K562 (cell line): ENCODE measurements at regions not wholly inside any gene's neighbourhood (a gene's known extent, or its start where the extent isn't known, plus 50 kb on each side); places are given as distances from the start of the nearest gene placed in this dataset.

Experiments
- ATAC-seq: fragments of 200-7000 bp; cut with Tn5 transposase; 3 replicates; pipeline ENCODE4 v1.9.1; 2020; ENCODE audit warnings: moderate library complexity
- BruUV-seq: library from RNA; stranded (reverse); fragments of 400-500 nt; replicated peaks from 2 replicates; lab custom pipeline; 2021; lab: Mats Ljungman, UMichigan
- CTCF ChIA-PET: fragments of 300-600 bp; formaldehyde crosslinking; extraction: SDS; loops from one replicate; lab custom pipeline; 2021; ENCODE audit warnings: low intra/inter-chr PET ratio; lab: Yijun Ruan, JAX
- POLR2A ChIA-PET: fragments of 300-600, 350-650 bp; sonication (Branson Sonifier 250); formaldehyde crosslinking; extraction: SDS; loops from one replicate; lab custom pipeline; 2021; ENCODE audit warnings: antibody characterized with exemption, inconsistent platforms; lab: Yijun Ruan, JAX
- DNase-seq, 4 experiments: peaks; one replicate each; pipeline versions ENCODE4 v3.0.0 to v3.0.0-alpha.2; 2011 to 2018; ENCODE audit warnings: low spot score in 3 of 4, mixed read lengths in 3 of 4; ENCODE audit errors: extremely low read depth in 1 of 4
- FAIRE-seq: peaks from 2 replicates; lab custom pipeline; 2011; peaks lifted over from hg19 to GRCh38; lab: Jason Lieb, UNC
- H2AFZ ChIP-seq: 2 replicates; pipeline ENCODE4 v1.6.0; 2011; ENCODE audit warnings: low read depth, low read length, control low read depth, inconsistent platforms
- H3K27ac ChIP-seq: fragments of 200-600 bp; 3 replicates; pipeline ENCODE4 v1.8.0; 2011; ENCODE audit warnings: low read depth, mild to moderate bottlenecking, control low read depth, inconsistent platforms, low read length, moderate library complexity, mixed read lengths; ENCODE audit errors: extremely low read depth
- H3K27me3 ChIP-seq, 2 experiments: fragments of 300-600 bp in 1 of 2; 2 replicates in 1 of 2; 3 replicates in 1 of 2; pipeline versions ENCODE4 v1.6.0 to v1.8.0; 2011; ENCODE audit warnings: inconsistent platforms in 2 of 2, low read length in 2 of 2, mild to moderate bottlenecking in 1 of 2, mixed read lengths in 1 of 2, moderate library complexity in 1 of 2; ENCODE audit not compliant: control insufficient read depth in 2 of 2, insufficient read depth in 2 of 2
- H3K36me3 ChIP-seq: fragments of 300-600 bp; 3 replicates; pipeline ENCODE4 v1.8.0; 2011; ENCODE audit warnings: mild to moderate bottlenecking, low read length, inconsistent platforms; ENCODE audit not compliant: control insufficient read depth, insufficient read depth
- H3K4me1 ChIP-seq, 2 experiments: fragments of 200-600 bp in 1 of 2; replicated peaks in 1 of 2; 2 replicates in 1 of 2; 3 replicates in 1 of 2; pipeline versions ENCODE4 v1.5.1 to v1.8.0; 2011; ENCODE audit warnings: inconsistent platforms in 2 of 2, low read length in 2 of 2, mild to moderate bottlenecking in 1 of 2, mixed read lengths in 1 of 2, moderate library complexity in 1 of 2; ENCODE audit not compliant: control insufficient read depth in 2 of 2, insufficient read depth in 2 of 2
- H3K4me2 ChIP-seq: 2 replicates; pipeline ENCODE4 v1.6.1; 2011; ENCODE audit warnings: low read length, control low read depth, inconsistent platforms, mixed read lengths; ENCODE audit not compliant: insufficient read depth
- H3K4me3 ChIP-seq: fragments of 200-600 bp; sonication (generic), shearing (Covaris generic); 2 replicates; pipeline ENCODE4 v1.5.1; 2016; ENCODE audit warnings: control low read depth, inconsistent platforms
- H3K79me2 ChIP-seq: fragments of 200-600 bp; 3 replicates; pipeline ENCODE4 v1.8.0; 2011; ENCODE audit warnings: low read length, inconsistent platforms; ENCODE audit not compliant: control insufficient read depth, insufficient read depth
- H3K9ac ChIP-seq, 2 experiments: 2 replicates each; pipeline versions ENCODE4 v1.6.0 to v1.6.1; 2011; ENCODE audit warnings: low read depth in 2 of 2, low read length in 2 of 2, control low read depth in 1 of 2, inconsistent platforms in 1 of 2, mild to moderate bottlenecking in 1 of 2, mixed read lengths in 1 of 2; ENCODE audit not compliant: insufficient read depth in 1 of 2
- H3K9me1 ChIP-seq: one replicate; pipeline ENCODE4 v1.6.0; 2011; ENCODE audit warnings: inconsistent platforms, mild to moderate bottlenecking, low read length, moderate library complexity; ENCODE audit not compliant: control insufficient read depth, insufficient read depth
- H3K9me3 ChIP-seq: replicated peaks from 2 replicates; pipeline ENCODE4 v1.5.1; 2011; ENCODE audit warnings: low read depth, low read length, inconsistent platforms; ENCODE audit not compliant: control insufficient read depth, insufficient read depth
- H4K20me1 ChIP-seq: replicated peaks from 2 replicates; pipeline ENCODE4 v1.6.1; 2011; ENCODE audit warnings: low read length, inconsistent platforms, mixed read lengths; ENCODE audit not compliant: control insufficient read depth, insufficient read depth
- ARNT ChIP-seq, 2 experiments: fragments of 450-650 bp; IDR thresholded peaks; 2 replicates each; pipeline ENCODE4 v1.6.1; 2016; ENCODE audit warnings: mild to moderate bottlenecking in 1 of 2
- BACH1 ChIP-seq: fragments of 200-800 bp; sonication (Bioruptor generic); IDR thresholded peaks from 2 replicates; pipeline ENCODE4 v1.6.1; 2016; ENCODE audit warnings: missing genetic modification characterization, missing compliant biosample characterization
- BHLHE40 ChIP-seq: IDR thresholded peaks from 2 replicates; pipeline ENCODE4 v1.6.1; 2011; ENCODE audit warnings: low read length, improper control_type of control experiment
- CREB1 ChIP-seq, 2 experiments: sonication (generic) in 1 of 2; formaldehyde crosslinking in 1 of 2; IDR thresholded peaks; 2 replicates each; pipeline versions ENCODE4 v1.6.1 to v1.8.0; 2012 to 2022; ENCODE audit warnings: inconsistent platforms in 1 of 2, mild to moderate bottlenecking in 1 of 2, missing genetic modification reagents in 1 of 2, moderate library complexity in 1 of 2
- NFATC3 ChIP-seq: fragments of 450-650 bp; IDR thresholded peaks from 2 replicates; pipeline ENCODE4 v1.6.1; 2017; ENCODE audit warnings: mild to moderate bottlenecking
- PHB ChIP-seq: fragments of 250-450 bp; sonication (Bioruptor Pico); IDR thresholded peaks from 2 replicates; pipeline ENCODE4 v1.5.0; 2021
- PPARD ChIP-seq: fragments of 250-450 bp; sonication (Bioruptor Pico); IDR thresholded peaks from 2 replicates; pipeline ENCODE4 v1.8.0; 2022; ENCODE audit warnings: inconsistent platforms, mild to moderate bottlenecking, moderate library complexity
- PYGO2 ChIP-seq: fragments of 450-650 bp; IDR thresholded peaks from 2 replicates; pipeline ENCODE4 v1.6.1; 2016; ENCODE audit warnings: mild to moderate bottlenecking, missing genetic modification characterization, moderate library complexity, missing compliant biosample characterization
- RBFOX2 ChIP-seq: fragments of 200-400 bp; formaldehyde crosslinking; IDR thresholded peaks from 2 replicates; pipeline ENCODE4 v1.6.1; 2017; ENCODE audit warnings: low read depth, mild to moderate bottlenecking, low read length, moderate library complexity
- TGIF2 ChIP-seq: sonication (generic); formaldehyde crosslinking; IDR thresholded peaks from 2 replicates; pipeline ENCODE4 v1.8.1; 2022; ENCODE audit warnings: mild to moderate bottlenecking, missing genetic modification reagents, moderate library complexity
- TSC22D4 ChIP-seq: fragments of 450-650 bp; IDR thresholded peaks from 2 replicates; pipeline ENCODE4 v1.6.1; 2016; ENCODE audit warnings: missing genetic modification characterization, missing biosample characterization, control low read depth
- ZBTB2 ChIP-seq: fragments of 450-650 bp; IDR thresholded peaks from 2 replicates; pipeline ENCODE4 v1.6.1; 2016; ENCODE audit warnings: antibody characterized with exemption
- ZFX ChIP-seq: sonication (generic); formaldehyde crosslinking; IDR thresholded peaks from 2 replicates; pipeline ENCODE4 v1.8.0; 2022; ENCODE audit warnings: mild to moderate bottlenecking, missing genetic modification reagents, moderate library complexity
- ZNF445 ChIP-seq: fragments of 250-450 bp; sonication (Bioruptor Pico); IDR thresholded peaks from 2 replicates; pipeline ENCODE4 v1.4.0; 2020; ENCODE audit warnings: low read depth, mild to moderate bottlenecking, moderate library complexity
- WGBS: fragments of 100-300 bp; shearing (Covaris generic); methylation state at CpG from one replicate; pipeline ENCODE4 v1.1.6; 2016; ENCODE audit warnings: low coverage, mixed read lengths; ENCODE audit not compliant: insufficient coverage; ENCODE audit errors: missing lambda C conversion rate; 5-methylcytosine and 5-hydroxymethylcytosine counted together
- in situ Hi-C: fragments of 300-500 bp; cut with MboI; formaldehyde crosslinking; loops from 4 replicates; pipeline ENCODE4 v1.15.0; 2018; ENCODE audit warnings: inconsistent platforms, mixed read lengths
- intact Hi-C: fragments of 100-400 bp; cut with micrococcal nuclease; formaldehyde crosslinking; loops from 2 replicates; pipeline ENCODE4 v1.14.2; 2022

GRCh38 chr9:87095951-87096350 is 148.6 kb upstream of the GAS1 start:
- intact Hi-C loops: no loop called here
- no peak for FAIRE-seq
- BruUV-seq: no TSS peak
- TF ChIP-seq TSC22D4 (tag) (no peak), RBFOX2 (no peak), BHLHE40 (no peak), PHB (CRISPR knock-in tag) (no peak), PPARD (CRISPR knock-in tag) (no peak), ZFX (no peak), TGIF2 (no peak), ZNF445 (no peak), ARNT (IDR thresholded peaks at IDR 0.05) (no peak)
- TF ChIP-seq, all 486 proteins: peak for 0
- no peak for DNase-seq
- H3K4me1 ChIP-seq: no peaks in the 10 kb centered on the region
- H3K27ac ChIP-seq: no peak overlapping the region
- ChIA-PET CTCF (no interaction called here), POLR2A (no interaction called here)
- H2AFZ ChIP-seq: no peak overlapping the region
- H3K9ac ChIP-seq: no peak overlapping the region
- H3K4me3 ChIP-seq: no peak overlapping the region
- in situ Hi-C loops: no loop called here
- H3K4me2 ChIP-seq: no peak overlapping the region
- 0% methylated on average over 5 of the region's 5 CpGs for WGBS
- no peaks in the 10 kb centered on the region for H3K9me1 ChIP-seq
- ATAC-seq: no peak
- H3K79me2 ChIP-seq: no peaks in the 10 kb centered on the region
- no peaks in the 10 kb centered on the region for H3K9me3 ChIP-seq
- no peaks in the 10 kb centered on the region for H3K36me3 ChIP-seq
- H4K20me1 ChIP-seq: no peaks in the 10 kb centered on the region
- 0 out of 5 replicates have a peak, but pooled peaks cover 0 to 5% of the 10 kb centered on the region in 2 experiments for H3K27me3 ChIP-seq

- in situ Hi-C loops (no loop called here), intact Hi-C loops (no loop called here)
- Histone ChIP-seq H3K4me3 (no peak overlapping the region), H3K79me2 (no peaks in the 10 kb centered on the region), H4K20me1 (no peaks in the 10 kb centered on the region), H3K9ac (no peak overlapping the region), H3K9me3 (no peaks in the 10 kb centered on the region), H3K27ac (no peak overlapping the region), H3K27me3 (peaks cover 0 to 5% of the 10 kb centered on the region in 2 experiments; a peak in 1 of 5 replicates), H2AFZ (no peak overlapping the region), H3K4me2 (no peak overlapping the region), H3K36me3 (no peaks in the 10 kb centered on the region), H3K9me1 (no peaks in the 10 kb centered on the region), H3K4me1 (no peaks in the 10 kb centered on the region)
- 0% methylated on average over 2 of the region's 2 CpGs for WGBS
- BruUV-seq: no TSS peak
- FAIRE-seq (no peak), ATAC-seq (no peak), DNase-seq (no peak)
- TF ChIP-seq BACH1 (tag) (no peak), NFATC3 (no peak), ZBTB2 (no peak), CREB1 (IDR thresholded peaks at IDR 0.05) (no peak), CREB1 (CRISPR knock-in tag; IDR thresholded peaks at IDR 0.05) (no peak), PYGO2 (tag) (no peak)
- ChIA-PET POLR2A (no interaction called here), CTCF (no interaction called here)
Observed at GRCh38 chr9:87096506-87096905, 149.2 kb upstream of the GAS1 start.
